OCI-M2 (cell line): ENCODE measurements at regions not wholly inside any gene's neighbourhood (a gene's known extent, or its start where the extent isn't known, plus 50 kb on each side); places are given as distances from the start of the nearest gene placed in this dataset.

Source experiments
- DNase-seq: peaks from one replicate; lab custom pipeline; 2025; ENCODE audit not compliant: unreplicated experiment; lab: John Stamatoyannopoulos, UW

DNA sequence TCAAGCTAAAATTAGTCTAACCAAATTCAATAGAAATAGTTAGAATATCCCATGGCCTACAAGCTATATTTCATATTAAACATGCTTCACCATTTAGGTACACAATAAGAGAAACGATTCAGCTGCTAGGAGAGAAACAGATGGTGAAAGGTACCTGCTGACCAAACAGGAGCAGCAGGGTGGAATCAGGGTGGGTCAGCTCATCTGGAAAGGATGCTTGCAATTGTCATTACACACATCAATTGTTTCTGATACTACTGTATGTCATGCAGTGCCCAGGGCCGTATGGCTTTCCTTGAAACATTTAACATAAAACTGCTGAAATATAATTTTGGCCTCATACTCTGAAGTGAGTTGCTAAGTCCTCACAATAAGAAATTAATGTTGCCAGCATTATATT, 776.0 kb downstream of the DACH1 start:
- no peak for DNase-seq

- no peak for DNase-seq
Measured at GRCh38 chr13:71089056-71089455, 777.9 kb downstream of the DACH1 start.

DNA sequence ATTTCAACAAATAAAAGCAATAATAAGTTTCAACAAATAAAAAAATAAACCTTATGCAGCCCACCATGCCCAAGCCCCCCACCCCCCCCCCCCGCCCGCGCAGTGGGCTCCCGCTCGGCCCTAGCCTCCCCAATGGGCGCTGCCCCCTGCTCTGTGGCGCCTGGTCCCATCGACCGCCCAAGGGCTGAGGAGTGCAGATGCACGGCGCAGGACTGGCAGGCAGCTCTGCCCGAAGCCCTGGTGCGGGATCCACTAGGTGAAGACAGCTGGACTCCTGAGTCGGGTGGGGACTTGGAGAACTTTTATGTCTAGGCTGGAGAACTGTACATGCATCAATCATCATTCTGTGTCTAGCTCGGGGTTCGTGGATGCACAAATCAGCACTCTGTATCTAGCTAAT, 779.6 kb downstream of the DACH1 start:
- no peak for DNase-seq

- no peak for DNase-seq
Measured at GRCh38 chr13:71087006-71087405, 780.0 kb downstream of the DACH1 start.

- DNase-seq = no peak
Measured at GRCh38 chr13:71082631-71083030, 784.4 kb downstream of the DACH1 start.

DNA sequence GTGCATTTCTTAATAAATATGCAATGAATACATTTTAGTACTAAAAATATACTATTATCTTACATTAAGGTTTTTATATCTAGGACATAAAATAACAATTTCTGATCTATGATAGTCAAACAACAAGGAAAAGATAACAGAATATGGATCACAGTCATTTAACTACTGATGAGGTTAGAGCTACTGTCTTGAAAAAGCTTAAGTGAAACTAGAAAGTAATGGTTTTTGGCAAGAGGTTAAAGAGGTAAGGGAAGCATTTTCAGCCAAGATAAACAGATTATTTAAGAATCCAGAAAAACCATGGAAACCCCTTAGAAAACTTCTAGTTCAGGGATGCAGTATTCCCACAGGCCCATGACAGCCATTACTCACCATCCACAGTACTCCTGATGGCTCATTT, 787.4 kb downstream of the DACH1 start:
- no peak for DNase-seq

GRCh38 chr13:71068041-71068440, 799.0 kb downstream of the DACH1 start:
- DNase-seq = no peak

DNA sequence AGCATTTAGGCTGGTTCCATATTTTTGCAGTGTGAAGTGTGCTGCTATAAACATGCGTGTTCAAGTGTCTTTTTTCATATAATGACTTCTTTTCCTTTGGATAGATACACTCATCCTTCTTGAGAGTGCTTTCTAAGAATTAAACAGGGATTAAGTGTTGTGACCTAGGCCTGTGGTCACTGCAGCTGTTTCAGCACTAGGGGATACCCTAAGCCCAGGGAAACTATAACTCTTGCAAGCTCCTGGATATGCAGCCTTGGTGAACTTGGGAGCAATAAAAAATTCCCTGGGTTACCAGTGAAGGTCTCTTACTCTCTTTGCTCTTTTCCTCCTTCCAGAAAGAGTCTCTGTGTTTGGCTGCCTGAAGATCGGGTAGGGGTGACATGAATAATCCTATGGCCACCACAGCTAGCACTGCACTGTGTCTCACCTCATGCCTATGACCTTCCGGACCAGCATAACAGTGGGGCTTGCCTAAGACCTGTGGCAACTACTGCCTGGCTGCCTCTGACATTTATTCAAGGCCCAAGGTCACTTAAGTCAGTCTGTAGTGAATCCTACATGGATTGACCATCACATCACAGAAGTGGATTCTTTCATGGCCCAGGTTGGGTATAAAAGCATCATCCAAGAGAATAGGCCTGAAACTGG, 799.7 kb downstream of the DACH1 start:
- no peak for DNase-seq

GRCh38 chr13:71056581-71056980, 810.4 kb downstream of the DACH1 start:
- DNase-seq = no peak

DNA sequence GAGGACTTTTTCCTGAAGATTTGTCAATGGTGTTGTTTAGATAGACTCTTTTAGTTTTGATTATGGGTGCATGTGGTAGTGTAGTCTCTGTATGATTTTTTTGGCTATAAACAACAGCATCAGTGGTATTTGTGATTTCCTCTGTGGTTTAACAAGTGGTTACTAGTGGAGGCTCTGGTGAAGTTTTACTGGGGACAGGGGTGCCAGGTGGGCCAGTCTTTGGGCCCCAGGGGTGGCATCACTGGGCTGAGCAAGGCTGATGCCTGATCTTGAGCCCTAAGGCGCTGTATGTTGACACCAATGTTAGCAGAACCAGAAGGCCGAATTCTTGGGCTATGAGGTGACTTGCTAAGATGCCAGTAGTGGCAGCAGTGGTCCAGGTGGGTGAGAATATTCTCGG, 811.4 kb downstream of the DACH1 start:
- DNase-seq = no peak

DNA sequence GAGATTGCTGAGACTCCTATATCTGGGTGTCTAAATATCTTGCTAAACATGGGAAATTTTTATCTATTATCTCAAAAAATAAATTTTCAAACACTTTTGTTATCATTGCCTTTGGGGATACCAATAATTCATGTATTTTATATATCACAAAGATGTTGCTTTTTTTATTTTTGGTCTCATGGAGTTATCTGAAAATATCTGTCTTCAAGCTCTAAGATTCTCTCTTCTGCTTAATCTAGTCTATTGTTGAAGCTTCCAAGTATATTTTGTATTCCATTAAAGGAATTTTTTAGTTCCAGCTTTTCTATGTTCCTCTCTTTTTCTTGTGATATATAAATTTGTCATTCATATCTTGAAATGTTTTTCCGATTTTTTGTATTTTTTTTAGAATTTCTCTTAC, 812.0 kb downstream of the DACH1 start:
- DNase-seq = no peak

- DNase-seq = no peak
Measured at GRCh38 chr13:71054358-71054757, 812.6 kb downstream of the DACH1 start.

DNA sequence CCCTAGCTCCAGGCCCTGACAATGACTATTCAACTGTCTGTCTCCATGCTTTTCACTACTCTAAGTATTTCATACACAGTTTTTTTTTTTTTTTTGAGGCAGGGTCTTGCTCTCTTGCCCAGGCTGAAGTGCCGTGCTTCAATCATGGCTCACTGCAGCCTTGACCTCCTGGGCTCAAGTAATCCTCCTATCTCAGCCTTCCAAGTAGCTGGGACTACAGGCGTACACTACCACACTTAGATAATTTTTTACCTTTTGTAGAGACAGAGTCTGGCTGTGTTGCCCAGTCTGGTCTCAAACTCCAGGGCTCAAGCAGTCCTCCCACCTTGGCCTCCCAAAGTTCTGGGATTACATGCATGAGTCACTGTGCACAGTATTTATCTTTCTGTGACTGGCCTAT, 815.4 kb downstream of the DACH1 start:
- DNase-seq = no peak

- no peak for DNase-seq
Measured at GRCh38 chr13:71046360-71047079, 820.5 kb downstream of the DACH1 start.

DNA sequence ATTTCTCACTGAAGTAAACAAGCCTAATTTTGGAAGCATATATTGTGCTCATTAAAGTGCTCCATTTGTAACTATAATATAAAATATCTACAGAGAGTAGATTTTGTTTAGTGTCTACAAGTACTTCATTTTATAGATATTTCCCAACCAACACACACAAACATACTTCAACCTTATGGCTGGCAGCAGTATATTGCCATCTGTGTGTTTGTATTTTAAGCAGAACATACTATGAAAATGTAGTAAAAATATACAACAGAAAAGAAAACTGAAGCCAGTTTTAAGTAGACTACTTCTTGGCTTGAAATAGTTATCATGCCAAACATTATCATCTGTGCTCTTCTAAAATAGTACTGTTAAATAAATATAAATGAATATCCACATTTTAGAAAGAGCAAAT, 821.9 kb downstream of the DACH1 start:
- DNase-seq = no peak

GRCh38 chr13:71039440-71039839, 827.6 kb downstream of the DACH1 start:
- DNase-seq = no peak

- no peak for DNase-seq
Measured at GRCh38 chr13:71034018-71034417, 833.0 kb downstream of the DACH1 start.

DNA sequence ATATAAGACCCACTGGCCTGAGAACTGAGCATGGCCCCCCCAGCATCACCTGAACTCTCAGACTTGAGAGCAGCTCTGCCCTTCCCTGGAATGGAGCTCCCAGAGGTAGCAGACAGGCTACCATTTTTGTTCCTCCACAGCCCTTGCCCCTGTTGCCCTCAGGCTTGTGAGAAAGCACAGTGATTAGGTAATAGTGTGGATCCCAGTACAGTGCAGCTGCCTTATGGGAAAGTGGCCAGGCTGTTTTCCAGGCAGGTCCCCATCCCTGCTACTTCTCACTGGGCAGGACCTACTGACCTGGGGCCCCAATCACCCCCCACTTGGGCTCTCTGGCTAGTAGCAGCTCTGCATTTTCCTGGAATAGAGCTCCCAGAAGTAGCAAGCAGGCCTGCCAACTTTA, 834.0 kb downstream of the DACH1 start:
- DNase-seq = no peak

DNA sequence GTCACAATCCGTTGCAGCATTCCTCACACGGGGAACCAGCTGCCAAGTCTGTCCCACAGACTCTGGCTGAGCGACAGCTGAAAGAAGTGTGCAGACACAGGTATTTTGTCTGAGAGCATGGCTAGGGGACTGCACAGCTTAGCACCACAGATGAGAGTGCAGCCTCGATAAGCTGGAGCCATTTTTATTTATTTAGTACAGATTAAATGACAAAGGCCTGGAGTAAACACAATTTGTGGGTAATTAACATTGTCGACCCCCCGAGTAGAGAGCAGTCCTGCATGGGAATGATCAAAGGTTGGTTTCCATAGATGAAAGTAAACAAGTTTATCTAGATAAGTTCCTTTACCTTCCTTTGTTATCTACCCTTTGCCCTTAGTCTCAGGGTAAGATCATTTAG, 836.2 kb downstream of the DACH1 start:
- no peak for DNase-seq

DNA sequence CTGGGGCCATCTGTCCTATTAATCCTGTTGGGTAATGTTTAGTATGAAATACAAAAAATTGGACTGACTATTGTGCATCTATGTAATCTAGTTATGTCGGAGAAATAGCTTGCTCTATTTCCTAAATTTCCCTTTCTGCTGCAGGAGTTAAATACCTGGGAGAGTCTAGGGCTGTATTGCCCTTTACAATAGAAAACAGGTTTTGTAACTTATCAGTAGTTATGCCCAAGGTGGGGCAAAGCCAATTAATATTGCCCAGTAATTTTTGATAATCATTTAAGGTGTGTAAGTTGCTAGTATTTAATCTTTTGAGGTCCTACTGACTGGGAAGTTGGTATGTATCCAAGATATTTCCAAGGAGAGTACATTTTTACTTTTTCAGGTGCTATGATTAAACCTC, 838.1 kb downstream of the DACH1 start:
- DNase-seq = no peak

GRCh38 chr13:71021825-71022422, 845.1 kb downstream of the DACH1 start:
- DNase-seq = no peak

- no peak for DNase-seq
Measured at GRCh38 chr13:71018995-71019394, 848.0 kb downstream of the DACH1 start.

DNA sequence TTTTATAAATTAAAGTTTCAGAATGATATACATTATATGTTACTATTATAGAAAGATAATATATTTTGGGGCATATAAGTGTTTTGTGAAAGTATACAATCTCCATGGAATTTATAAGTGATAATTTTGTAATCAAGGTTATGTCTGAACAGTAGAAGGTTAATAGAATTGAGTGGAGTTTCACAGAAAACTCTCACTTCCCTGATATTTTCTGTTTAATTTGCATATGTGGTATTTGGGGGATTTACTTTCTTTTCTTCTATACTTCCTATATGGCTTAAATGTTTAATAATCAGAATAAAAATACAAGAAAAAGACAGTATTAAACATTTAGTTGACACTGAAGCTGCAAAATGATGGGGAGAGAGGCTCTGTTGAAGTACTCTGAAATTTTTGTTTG, 848.5 kb downstream of the DACH1 start:
- no peak for DNase-seq
